Loucy (cell line): ENCODE measurements at regions not wholly inside any gene's neighbourhood (a gene's known extent, or its start where the extent isn't known, plus 50 kb on each side); places are given as distances from the start of the nearest gene placed in this dataset.

ENCODE experiments used
- H2AFZ ChIP-seq: fragments of 200-600 bp; sonication (generic); 2 replicates; pipeline ENCODE4 v1.6.0; 2016; ENCODE audit warnings: antibody characterized with exemption, mild to moderate bottlenecking, low read length, moderate library complexity
- H3F3A ChIP-seq: fragments of 200-600 bp; 2 replicates; pipeline ENCODE4 v1.6.0; 2016; ENCODE audit warnings: antibody characterized with exemption, low read depth, mild to moderate bottlenecking
- H3K27me3 ChIP-seq: fragments of 200-600 bp; sonication (generic); 2 replicates; pipeline ENCODE4 v1.6.1; 2014; ENCODE audit warnings: low read length, mild to moderate bottlenecking; ENCODE audit not compliant: insufficient read depth, poor library complexity, severe bottlenecking
- H3K36me3 ChIP-seq: fragments of 200-600 bp; sonication (generic); 2 replicates; pipeline ENCODE4 v1.6.1; 2016; ENCODE audit warnings: low read length; ENCODE audit not compliant: insufficient read depth
- H3K4me1 ChIP-seq: fragments of 200-600 bp; sonication (generic); 2 replicates; pipeline ENCODE4 v1.5.1; 2014; ENCODE audit warnings: low read length, mild to moderate bottlenecking; ENCODE audit not compliant: insufficient read depth, poor library complexity, severe bottlenecking
- H3K4me2 ChIP-seq: fragments of 200-600 bp; sonication (generic); 2 replicates; pipeline ENCODE4 v1.6.0; 2014; ENCODE audit warnings: antibody characterized with exemption, low read length, low read depth, mild to moderate bottlenecking; ENCODE audit not compliant: poor library complexity, severe bottlenecking
- H3K4me3 ChIP-seq: fragments of 200-600 bp; sonication (generic); 2 replicates; pipeline ENCODE4 v1.5.1; 2014; ENCODE audit warnings: low read length, mild to moderate bottlenecking, mixed read lengths; ENCODE audit not compliant: poor library complexity, severe bottlenecking
- H3K79me2 ChIP-seq: fragments of 200-600 bp; sonication (generic); 2 replicates; pipeline ENCODE4 v1.6.1; 2014; ENCODE audit warnings: low read length; ENCODE audit not compliant: insufficient read depth
- H3K9ac ChIP-seq: fragments of 200-600 bp; sonication (generic); 2 replicates; pipeline ENCODE4 v1.6.0; 2014; ENCODE audit warnings: mild to moderate bottlenecking, low read depth, low read length, moderate library complexity; ENCODE audit not compliant: poor library complexity, severe bottlenecking
- H3K9me2 ChIP-seq: fragments of 200-600 bp; sonication (generic); replicated peaks from 2 replicates; pipeline ENCODE4 v1.6.1; 2016; ENCODE audit warnings: low read depth, low read length, mixed read lengths
- H3K9me3 ChIP-seq: fragments of 200-600 bp; sonication (generic); 2 replicates; pipeline ENCODE4 v1.6.1; 2014; ENCODE audit warnings: mild to moderate bottlenecking, antibody characterized with exemption, low read length, low read depth; ENCODE audit not compliant: insufficient read depth
- H4K20me1 ChIP-seq: fragments of 200-600 bp; sonication (generic); 2 replicates; pipeline ENCODE4 v1.6.0; 2014; ENCODE audit warnings: antibody characterized with exemption, low read length, mild to moderate bottlenecking; ENCODE audit not compliant: insufficient read depth, poor library complexity, severe bottlenecking
- EZH2phosphoT487 ChIP-seq: fragments of 200-600 bp; IDR thresholded peaks from 2 replicates; pipeline ENCODE4 v1.6.1; 2018; ENCODE audit warnings: antibody characterized with exemption, mild to moderate bottlenecking, moderate library complexity, borderline replicate concordance
- TF ChIP-seq, protein P1 (sequence below): fragments of 200-600 bp; sonication (generic); conservative IDR thresholded peaks from 2 replicates; pipeline ENCODE4 v1.5.1; 2014; ENCODE audit warnings: mild to moderate bottlenecking, antibody characterized with exemption, low read length

DNA sequence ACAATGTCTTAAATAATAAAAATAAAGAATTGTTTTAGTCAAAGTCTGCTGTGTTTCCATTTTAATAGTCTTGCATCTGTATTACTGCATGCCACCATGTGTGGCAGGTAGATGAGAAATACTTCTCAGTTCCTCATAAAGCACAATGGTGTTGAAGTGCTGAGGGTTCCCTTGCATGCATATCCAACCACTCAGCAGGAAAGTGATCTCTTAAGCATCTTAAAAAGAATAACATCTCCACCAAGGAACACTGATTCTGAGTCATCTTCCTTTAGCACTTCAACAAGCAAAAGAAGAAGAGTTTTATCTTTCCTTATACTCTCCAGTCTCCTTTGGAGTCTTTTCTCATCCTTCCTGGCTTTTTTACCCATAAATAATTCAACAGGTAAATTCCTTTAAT is 602.0 kb downstream of the TBL1XR1 start:
- Histone ChIP-seq H3K9me2 (no peaks in the 10 kb centered on the region), H2AFZ (no peak overlapping the region), H3K9me3 (no peaks in the 10 kb centered on the region), H3K79me2 (no peaks in the 10 kb centered on the region), H3K36me3 (no peaks in the 10 kb centered on the region), H4K20me1 (no peaks in the 10 kb centered on the region), H3K4me2 (no peak overlapping the region), H3F3A (no peaks in the 10 kb centered on the region), H3K4me1 (no peaks in the 10 kb centered on the region), H3K9ac (no peak overlapping the region), H3K4me3 (no peak overlapping the region), H3K27me3 (no peaks in the 10 kb centered on the region)
- TF ChIP-seq, protein P1, sequence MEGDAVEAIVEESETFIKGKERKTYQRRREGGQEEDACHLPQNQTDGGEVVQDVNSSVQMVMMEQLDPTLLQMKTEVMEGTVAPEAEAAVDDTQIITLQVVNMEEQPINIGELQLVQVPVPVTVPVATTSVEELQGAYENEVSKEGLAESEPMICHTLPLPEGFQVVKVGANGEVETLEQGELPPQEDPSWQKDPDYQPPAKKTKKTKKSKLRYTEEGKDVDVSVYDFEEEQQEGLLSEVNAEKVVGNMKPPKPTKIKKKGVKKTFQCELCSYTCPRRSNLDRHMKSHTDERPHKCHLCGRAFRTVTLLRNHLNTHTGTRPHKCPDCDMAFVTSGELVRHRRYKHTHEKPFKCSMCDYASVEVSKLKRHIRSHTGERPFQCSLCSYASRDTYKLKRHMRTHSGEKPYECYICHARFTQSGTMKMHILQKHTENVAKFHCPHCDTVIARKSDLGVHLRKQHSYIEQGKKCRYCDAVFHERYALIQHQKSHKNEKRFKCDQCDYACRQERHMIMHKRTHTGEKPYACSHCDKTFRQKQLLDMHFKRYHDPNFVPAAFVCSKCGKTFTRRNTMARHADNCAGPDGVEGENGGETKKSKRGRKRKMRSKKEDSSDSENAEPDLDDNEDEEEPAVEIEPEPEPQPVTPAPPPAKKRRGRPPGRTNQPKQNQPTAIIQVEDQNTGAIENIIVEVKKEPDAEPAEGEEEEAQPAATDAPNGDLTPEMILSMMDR: no peak
- TF ChIP-seq EZH2phosphoT487: no peak

DNA sequence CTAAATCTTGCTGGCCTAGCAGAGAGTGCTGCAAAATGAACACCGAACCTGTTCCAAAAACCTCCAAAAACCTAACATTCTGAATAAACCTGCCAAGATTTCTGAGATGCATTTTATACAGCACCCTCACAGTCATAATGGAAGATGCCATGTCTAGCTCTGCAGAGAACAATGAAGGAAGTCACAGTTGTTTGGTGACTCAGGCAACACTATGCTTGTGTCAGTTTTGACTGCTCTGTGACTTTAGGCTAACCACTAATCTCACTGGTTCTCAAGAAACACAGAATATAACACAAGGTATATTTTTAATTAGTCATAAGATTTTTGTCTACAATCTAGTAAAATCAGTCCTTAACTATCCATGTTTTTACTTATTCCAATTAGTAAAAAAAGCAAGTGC is 606.6 kb downstream of the TBL1XR1 start:
- no peaks in the 10 kb centered on the region for H3K9me3 ChIP-seq
- H3K4me1 ChIP-seq: no peaks in the 10 kb centered on the region
- H3K27me3 ChIP-seq: no peaks in the 10 kb centered on the region
- H3K9ac ChIP-seq: no peak overlapping the region
- H2AFZ ChIP-seq: no peak overlapping the region
- H3K9me2 ChIP-seq: no peaks in the 10 kb centered on the region
- TF ChIP-seq EZH2phosphoT487: no peak
- TF ChIP-seq, protein P1: no peak
- no peak overlapping the region for H3K4me2 ChIP-seq
- H3F3A ChIP-seq: no peaks in the 10 kb centered on the region
- no peaks in the 10 kb centered on the region for H3K79me2 ChIP-seq
- no peaks in the 10 kb centered on the region for H4K20me1 ChIP-seq
- no peaks in the 10 kb centered on the region for H3K36me3 ChIP-seq
- no peak overlapping the region for H3K4me3 ChIP-seq

DNA sequence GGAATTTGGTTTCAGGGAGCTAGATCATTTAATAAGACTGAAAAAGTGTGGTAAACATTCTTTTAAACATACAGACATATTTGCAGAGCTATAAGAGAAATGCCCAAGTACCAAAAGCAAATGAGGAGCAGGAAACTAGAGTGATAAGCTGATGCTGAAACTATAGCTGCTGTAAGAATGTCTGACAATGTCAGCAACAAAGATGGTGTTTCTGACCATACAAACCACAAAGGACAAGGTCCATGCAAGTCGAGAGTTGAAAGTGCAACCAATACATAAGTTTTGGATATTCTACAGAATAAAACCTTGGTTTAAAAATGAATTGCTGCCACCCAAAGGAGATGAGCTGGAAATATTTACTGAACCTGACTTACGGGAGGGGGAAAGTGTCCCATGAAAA is 610.2 kb downstream of the TBL1XR1 start:
- no peaks in the 10 kb centered on the region for H3K9me2 ChIP-seq
- no peak overlapping the region for H3K4me3 ChIP-seq
- H3K4me2 ChIP-seq: no peak overlapping the region
- no peaks in the 10 kb centered on the region for H3K79me2 ChIP-seq
- TF ChIP-seq, protein P1: no peak
- TF ChIP-seq EZH2phosphoT487: no peak
- H3K36me3 ChIP-seq: no peaks in the 10 kb centered on the region
- H3K4me1 ChIP-seq: no peaks in the 10 kb centered on the region
- no peaks in the 10 kb centered on the region for H3K27me3 ChIP-seq
- H2AFZ ChIP-seq: no peak overlapping the region
- H3F3A ChIP-seq: no peaks in the 10 kb centered on the region
- no peaks in the 10 kb centered on the region for H4K20me1 ChIP-seq
- no peak overlapping the region for H3K9ac ChIP-seq
- H3K9me3 ChIP-seq: no peaks in the 10 kb centered on the region
